Tibial nerve (tissue), 4 donors: ENCODE measurements at regions not wholly inside any gene's neighbourhood (a gene's known extent, or its start where the extent isn't known, plus 50 kb on each side); places are given as distances from the start of the nearest gene placed in this dataset.

Source experiments
- DNase-seq, 2 donors: peaks; one replicate each; pipeline ENCODE4 v3.0.0-alpha.2; 2019; ENCODE audit warnings: low spot score in 2 of 2
- H3K27ac ChIP-seq, 4 donors: fragments of 200-600 bp; sonication (generic) in 3 of 4; one replicate each; pipeline ENCODE4 v1.5.1; 2017 to 2019; ENCODE audit warnings: mild to moderate bottlenecking in 1 of 4
- H3K27me3 ChIP-seq, 2 donors: fragments of 200-600 bp; sonication (generic) in 1 of 2; one replicate each; pipeline versions ENCODE4 v1.5.1 to v1.6.0; 2017 to 2019
- H3K36me3 ChIP-seq, 3 donors: fragments of 200-600 bp; sonication (generic); one replicate each; pipeline ENCODE4 v1.5.1; 2018 to 2019
- H3K4me1 ChIP-seq, 4 donors: fragments of 200-600 bp; sonication (generic) in 3 of 4; one replicate each; pipeline ENCODE4 v1.5.1; 2017 to 2019
- H3K4me3 ChIP-seq, 4 donors: fragments of 200-600 bp; sonication (generic) in 3 of 4; one replicate each; pipeline ENCODE4 v1.5.1; 2017 to 2019; ENCODE audit warnings: mild to moderate bottlenecking in 1 of 4, moderate library complexity in 1 of 4
- H3K9me3 ChIP-seq, 4 donors: fragments of 200-600 bp; sonication (generic) in 3 of 4; one replicate each; pipeline ENCODE4 v1.5.1; 2017 to 2019
- CTCF ChIP-seq, 5 experiments: fragments of 200-600 bp in 3 of 5; fragments of 450-650 bp in 2 of 5; sonication (generic) in 3 of 5; IDR thresholded peaks; one replicate each; pipeline ENCODE4 v1.5.1; 2016 to 2019; ENCODE audit warnings: antibody characterized with exemption in 5 of 5, mild to moderate bottlenecking in 3 of 5, moderate library complexity in 2 of 5
- EP300 ChIP-seq, 2 donors: sonication (generic); formaldehyde crosslinking; IDR thresholded peaks; one replicate each; pipeline ENCODE4 v1.6.1; 2017; ENCODE audit warnings: antibody characterized with exemption in 2 of 2, mild to moderate bottlenecking in 1 of 2
- POLR2A ChIP-seq, 2 donors: fragments of 450-650 bp; IDR thresholded peaks; one replicate each; pipeline ENCODE4 v1.6.1; 2017; ENCODE audit warnings: antibody characterized with exemption in 2 of 2, mild to moderate bottlenecking in 2 of 2, moderate library complexity in 2 of 2
- WGBS, 2 donors: methylation state at CpG; one replicate each; pipeline ENCODE4 v1.1.5; 2018; 5-methylcytosine and 5-hydroxymethylcytosine counted together

- H3K9me3 ChIP-seq, result no peaks in the 10 kb centered on the region
- H3K27me3 ChIP-seq, result no peaks in the 10 kb centered on the region
- no peaks in the 10 kb centered on the region for H3K4me1 ChIP-seq
- no peak overlapping the region for H3K27ac ChIP-seq
- no peak for DNase-seq
- no peak overlapping the region for H3K4me3 ChIP-seq
- 30% methylated on average over 1 of the region's 1 CpG for WGBS, 2 donors
- H3K36me3 ChIP-seq, result no peaks in the 10 kb centered on the region
- TF ChIP-seq CTCF (IDR thresholded peaks at IDR 0.05) (no peak), EP300 (IDR thresholded peaks at IDR 0.05) (no peak), POLR2A (IDR thresholded peaks at IDR 0.05) (no peak)
Measured at GRCh38 chr18:28559511-28559910, 382.6 kb upstream of the CDH2 start.

- peak overlapping the region in 2 of 4 donors; percentile 60 to 66 for H3K27ac ChIP-seq
- H3K27me3 ChIP-seq, result no peaks in the 10 kb centered on the region
- peak overlapping the region in 2 of 4 donors; percentile 0 to 6 for H3K4me3 ChIP-seq
- 16 to 28% methylated on average over 4 of the region's 4 CpGs for WGBS, 2 donors
- TF ChIP-seq CTCF (IDR thresholded peaks at IDR 0.05), result no peak
- TF ChIP-seq POLR2A (IDR thresholded peaks at IDR 0.05), result no peak
- no peak for TF ChIP-seq EP300 (IDR thresholded peaks at IDR 0.05)
- peaks cover 0 to 14% (median 6%) of the 10 kb centered on the region in 4 donors for H3K4me1 ChIP-seq
- no peaks in the 10 kb centered on the region for H3K9me3 ChIP-seq
- no peaks in the 10 kb centered on the region for H3K36me3 ChIP-seq
- no peak for DNase-seq
Measured at GRCh38 chr18:28541934-28542333, 365.0 kb upstream of the CDH2 start.

- peak in 1 of 2 donors; percentile 34 for TF ChIP-seq EP300 (IDR thresholded peaks at IDR 0.05)
- no peak for TF ChIP-seq POLR2A (IDR thresholded peaks at IDR 0.05)
- 13 to 15% methylated on average over 3 of the region's 3 CpGs for WGBS, 2 donors
- H3K27me3 ChIP-seq, result no peaks in the 10 kb centered on the region
- H3K4me3 ChIP-seq, result peak overlapping the region in 3 of 4 donors; percentile 0 to 6 (median 5)
- H3K36me3 ChIP-seq, result no peaks in the 10 kb centered on the region
- DNase-seq, result peak in 1 of 2 donors; percentile 20
- H3K27ac ChIP-seq, result peak overlapping the region in 2 of 4 donors; percentile 60 to 66
- no peaks in the 10 kb centered on the region for H3K9me3 ChIP-seq
- H3K4me1 ChIP-seq, result peaks cover 0 to 14% (median 6%) of the 10 kb centered on the region in 4 donors
Measured at GRCh38 chr18:28541276-28541930, 364.5 kb upstream of the CDH2 start.

- DNase-seq, result no peak
- Histone ChIP-seq H3K36me3 (no peaks in the 10 kb centered on the region), H3K4me1 (no peaks in the 10 kb centered on the region), H3K4me3 (no peak overlapping the region), H3K27me3 (no peaks in the 10 kb centered on the region), H3K9me3 (no peaks in the 10 kb centered on the region), H3K27ac (no peak overlapping the region)
- TF ChIP-seq CTCF (IDR thresholded peaks at IDR 0.05) (no peak), POLR2A (IDR thresholded peaks at IDR 0.05) (no peak), EP300 (IDR thresholded peaks at IDR 0.05) (no peak)
- WGBS, 2 donors, result 33 to 46% methylated on average over 1 of the region's 1 CpG
Measured at GRCh38 chr18:28529644-28530043, 352.7 kb upstream of the CDH2 start.

GRCh38 chr18:28526196-28526595 lies 349.3 kb upstream of the CDH2 start:
- Histone ChIP-seq H3K4me3 (no peak overlapping the region), H3K9me3 (no peaks in the 10 kb centered on the region), H3K36me3 (no peaks in the 10 kb centered on the region), H3K27me3 (no peaks in the 10 kb centered on the region), H3K4me1 (no peaks in the 10 kb centered on the region), H3K27ac (no peak overlapping the region)
- TF ChIP-seq CTCF (IDR thresholded peaks at IDR 0.05) (no peak), EP300 (IDR thresholded peaks at IDR 0.05) (no peak), POLR2A (IDR thresholded peaks at IDR 0.05) (no peak)
- DNase-seq, result no peak
- 89 to 91% methylated on average over 1 of the region's 1 CpG for WGBS, 2 donors
